ENCODE measurements at regions not wholly inside any gene's neighbourhood (a gene's known extent, or its start where the extent isn't known, plus 50 kb on each side); places are given as distances from the start of the nearest gene placed in this dataset.

DNA sequence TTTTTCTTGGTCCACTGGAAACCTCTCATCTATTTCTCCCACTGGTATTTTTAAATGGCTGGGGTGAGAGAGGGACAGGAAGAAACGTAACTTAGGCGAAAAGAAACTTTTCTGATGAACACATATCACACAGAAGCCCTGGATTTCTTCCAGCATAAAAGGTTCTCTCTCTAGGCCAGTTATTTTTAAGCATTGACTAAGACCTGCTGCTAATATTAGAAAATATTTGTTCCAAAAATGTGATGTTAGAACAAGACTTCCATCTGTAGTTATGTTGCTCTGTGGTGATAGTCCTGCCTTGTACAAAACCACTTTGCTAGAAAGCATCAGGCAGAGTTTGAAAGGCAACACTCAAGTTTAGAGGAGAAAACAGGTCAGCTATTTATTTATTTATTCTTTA, 537.7 kb downstream of the MCTP2 start:
- ChIA-PET CTCF (ENCODE audit: partially characterized antibody) (interaction anchor here (0.6 kb wide), 1 partner anchor 111 kb away, joined by 3 read pairs; no protein-coding TSS in a partner anchor), POLR2A (ENCODE audit: partially characterized antibody) (interaction anchor here (1.2 kb wide), 1 partner anchor 10 kb away, joined by 3 read pairs; no protein-coding TSS in a partner anchor)
- 80% methylated on average over 2 of the region's 2 CpGs; no CpG with 5 or more reads in 1 of the 2 experiments for WGBS, 2 experiments (ENCODE audit: extremely low coverage in 1 of 2, insufficient coverage in 1 of 2, insufficient read length in 1 of 2, insufficient replicate concordance in 2 of 2, low coverage in 1 of 2, low lambda C conversion rate in 2 of 2, missing lambda C conversion rate in 1 of 2)
- no peak overlapping the region for H2BK5ac ChIP-seq (ENCODE audit: low read depth, low read length)
- H3K23me2 ChIP-seq (ENCODE audit: low read depth, low read length) = no peaks in the 10 kb centered on the region
- H3K4me3 ChIP-seq (ENCODE audit: extremely low read depth in 1 of 4, insufficient read depth in 2 of 4, low read depth in 3 of 4, low read length in 4 of 4) = no peak overlapping the region
- H2BK15ac ChIP-seq (ENCODE audit: low read length) = no peak overlapping the region
- H4K91ac ChIP-seq (replicated peaks; ENCODE audit: insufficient read length, low read length) = no peak overlapping the region
- H3K4ac ChIP-seq (replicated peaks; ENCODE audit: insufficient read length, low read depth, low read length) = no peak overlapping the region
- H3K36me3 ChIP-seq (ENCODE audit: control insufficient read depth in 2 of 4, insufficient read depth in 4 of 4, low read length in 3 of 4) = no peaks in the 10 kb centered on the region
- H3K14ac ChIP-seq (ENCODE audit: insufficient read length) = no peak overlapping the region
- H3K56ac ChIP-seq (replicated peaks; ENCODE audit: insufficient read length, low read depth, low read length) = no peak overlapping the region
- H3K79me1 ChIP-seq (ENCODE audit: low read depth, low read length) = no peaks in the 10 kb centered on the region
- no peak overlapping the region for H2BK20ac ChIP-seq (ENCODE audit: low read length)
- no peaks in the 10 kb centered on the region for H3K4me1 ChIP-seq (replicated peaks in 1 of 4; ENCODE audit: control insufficient read depth in 3 of 4, insufficient read depth in 4 of 4, low read length in 3 of 4)
- no peak overlapping the region for H4K8ac ChIP-seq (ENCODE audit: extremely low read depth, insufficient read depth, low read length)
- H3K9ac ChIP-seq (replicated peaks in 1 of 4; ENCODE audit: extremely low read depth in 1 of 4, low read depth in 3 of 4, low read length in 3 of 4) = no peak overlapping the region
- H3K18ac ChIP-seq (ENCODE audit: extremely low read depth, low read length) = no peak overlapping the region
- no peaks in the 10 kb centered on the region for H3K79me2 ChIP-seq (ENCODE audit: control insufficient read depth in 1 of 2, insufficient read depth in 2 of 2, low read length in 2 of 2)
- no peaks in the 10 kb centered on the region for H4K20me1 ChIP-seq (replicated peaks in 1 of 2; ENCODE audit: control insufficient read depth in 1 of 2, insufficient read depth in 2 of 2, low read length in 2 of 2)
- H2AFZ ChIP-seq (ENCODE audit: low read length) = no peak overlapping the region
- H3K27me3 ChIP-seq (replicated peaks in 1 of 4; ENCODE audit: control insufficient read depth in 3 of 4, extremely low read depth in 1 of 4, insufficient read depth in 3 of 4, low read length in 3 of 4) = no peaks in the 10 kb centered on the region
- H3K4me2 ChIP-seq (ENCODE audit: insufficient read depth in 1 of 2, low read depth in 2 of 2, low read length in 2 of 2) = no peak overlapping the region
- FAIRE-seq (no peak), DNase-seq (ENCODE audit: low read depth in 1 of 2, low spot score in 2 of 2) (no peak)
- H3K23ac ChIP-seq (ENCODE audit: insufficient read length) = no peak overlapping the region
- no peak overlapping the region for H4K5ac ChIP-seq (ENCODE audit: insufficient read length, low read depth, low read length)
- no peak overlapping the region for H3K27ac ChIP-seq (ENCODE audit: low read depth, low read length)
- no peaks in the 10 kb centered on the region for H3K9me3 ChIP-seq (ENCODE audit: insufficient read depth in 2 of 2, low read depth in 1 of 2, low read length in 1 of 2)
- no peak overlapping the region for H2AK5ac ChIP-seq (ENCODE audit: low read depth, low read length)
- no peak overlapping the region for H2BK120ac ChIP-seq (replicated peaks; ENCODE audit: low read depth, low read length)
- H2BK12ac ChIP-seq (ENCODE audit: low read depth, low read length) = no peak overlapping the region
- TF ChIP-seq CREB1 (IDR thresholded peaks at IDR 0.05) = no peak
- TF ChIP-seq TAF7 (optimal IDR thresholded peaks at IDR 0.05; ENCODE audit: borderline replicate concordance, low read depth, low read length) = no peak
- TF ChIP-seq ZNF274 (IDR thresholded peaks at IDR 0.05; ENCODE audit: borderline replicate concordance, extremely low read depth, low read length) = no peak
- TF ChIP-seq KDM4A (IDR thresholded peaks at IDR 0.05; ENCODE audit: low read depth, low read length, severe bottlenecking) = no peak
- TF ChIP-seq SAP30 (IDR thresholded peaks at IDR 0.05; ENCODE audit: insufficient read depth, insufficient replicate concordance, low read length) = no peak
- no peak for TF ChIP-seq HDAC6 (IDR thresholded peaks at IDR 0.05; ENCODE audit: low read depth, low read length)
- TF ChIP-seq, protein P1, sequence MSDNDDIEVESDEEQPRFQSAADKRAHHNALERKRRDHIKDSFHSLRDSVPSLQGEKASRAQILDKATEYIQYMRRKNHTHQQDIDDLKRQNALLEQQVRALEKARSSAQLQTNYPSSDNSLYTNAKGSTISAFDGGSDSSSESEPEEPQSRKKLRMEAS (IDR thresholded peaks at IDR 0.05) = no peak
- TF ChIP-seq, protein P2, sequence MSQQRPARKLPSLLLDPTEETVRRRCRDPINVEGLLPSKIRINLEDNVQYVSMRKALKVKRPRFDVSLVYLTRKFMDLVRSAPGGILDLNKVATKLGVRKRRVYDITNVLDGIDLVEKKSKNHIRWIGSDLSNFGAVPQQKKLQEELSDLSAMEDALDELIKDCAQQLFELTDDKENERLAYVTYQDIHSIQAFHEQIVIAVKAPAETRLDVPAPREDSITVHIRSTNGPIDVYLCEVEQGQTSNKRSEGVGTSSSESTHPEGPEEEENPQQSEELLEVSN (IDR thresholded peaks at IDR 0.05) = no peak
- no peak for TF ChIP-seq JUN (IDR thresholded peaks at IDR 0.05; ENCODE audit: low read depth, low read length)
- no peak for TF ChIP-seq CHD2 (IDR thresholded peaks at IDR 0.05; ENCODE audit: low read length)
- no peak for TF ChIP-seq NRF1 (IDR thresholded peaks at IDR 0.05; ENCODE audit: low read depth, low read length)
- no peak for TF ChIP-seq NANOG (IDR thresholded peaks at IDR 0.05; ENCODE audit: insufficient read depth, low read depth, low read length, poor library complexity, severe bottlenecking)

Measured in H1 (cell line).